IMR-90 (cell line): ENCODE measurements at regions not wholly inside any gene's neighbourhood (a gene's known extent, or its start where the extent isn't known, plus 50 kb on each side); places are given as distances from the start of the nearest gene placed in this dataset.

ENCODE experiments used
- BHLHE40 ChIP-seq: fragments of 150-350 bp; IDR thresholded peaks from 2 replicates; pipeline ENCODE4 v1.6.1; 2016; ENCODE audit warnings: mild to moderate bottlenecking, low read depth, low read length
- CEBPB ChIP-seq: IDR thresholded peaks from 2 replicates; pipeline ENCODE4 v1.6.1; 2012; ENCODE audit warnings: low read depth, low read length, improper control_type of control experiment
- ELK1 ChIP-seq: fragments of 150-350 bp; IDR thresholded peaks from 2 replicates; pipeline ENCODE4 v1.6.1; 2016; ENCODE audit warnings: low read depth, mild to moderate bottlenecking, low read length, moderate library complexity, borderline replicate concordance
- FOS ChIP-seq: fragments of 150-350 bp; IDR thresholded peaks from 2 replicates; pipeline ENCODE4 v1.6.1; 2016; ENCODE audit warnings: low read depth, low read length
- MAFK ChIP-seq: IDR thresholded peaks from 2 replicates; pipeline ENCODE4 v1.6.1; 2012; ENCODE audit warnings: low read depth, low read length, improper control_type of control experiment
- MAZ ChIP-seq: IDR thresholded peaks from 2 replicates; pipeline ENCODE4 v1.6.1; 2012; ENCODE audit warnings: low read depth, mild to moderate bottlenecking, low read length, improper control_type of control experiment, moderate library complexity, borderline replicate concordance
- POLR2A ChIP-seq: IDR thresholded peaks from 2 replicates; pipeline ENCODE4 v1.6.1; 2012; ENCODE audit warnings: mild to moderate bottlenecking, low read depth, low read length
- RAD21 ChIP-seq: IDR thresholded peaks from 2 replicates; pipeline ENCODE4 v1.6.1; 2012; ENCODE audit warnings: low read length, improper control_type of control experiment
- RCOR1 ChIP-seq: IDR thresholded peaks from 2 replicates; pipeline ENCODE4 v1.6.1; 2012; ENCODE audit warnings: mild to moderate bottlenecking, low read length, improper control_type of control experiment; ENCODE audit not compliant: insufficient replicate concordance
- RFX5 ChIP-seq: IDR thresholded peaks from 2 replicates; pipeline ENCODE4 v1.8.0; 2012; ENCODE audit warnings: low read depth, mild to moderate bottlenecking, low read length, moderate library complexity
- SMC3 ChIP-seq: fragments of 150-350 bp; IDR thresholded peaks from 2 replicates; pipeline ENCODE4 v1.6.1; 2016; ENCODE audit warnings: low read depth, mild to moderate bottlenecking, antibody characterized with exemption, low read length, moderate library complexity
- USF2 ChIP-seq: fragments of 150-350 bp; IDR thresholded peaks from 2 replicates; pipeline ENCODE4 v1.6.1; 2017; ENCODE audit warnings: mild to moderate bottlenecking, antibody characterized with exemption, low read length, low read depth
- TF ChIP-seq, protein P1 (sequence below): conservative IDR thresholded peaks from 2 replicates; pipeline ENCODE4 v1.5.1; 2012; ENCODE audit warnings: mild to moderate bottlenecking, low read depth, low read length, improper control_type of control experiment

- TF ChIP-seq POLR2A = no peak
- no peak for TF ChIP-seq RAD21
- TF ChIP-seq, protein P1, sequence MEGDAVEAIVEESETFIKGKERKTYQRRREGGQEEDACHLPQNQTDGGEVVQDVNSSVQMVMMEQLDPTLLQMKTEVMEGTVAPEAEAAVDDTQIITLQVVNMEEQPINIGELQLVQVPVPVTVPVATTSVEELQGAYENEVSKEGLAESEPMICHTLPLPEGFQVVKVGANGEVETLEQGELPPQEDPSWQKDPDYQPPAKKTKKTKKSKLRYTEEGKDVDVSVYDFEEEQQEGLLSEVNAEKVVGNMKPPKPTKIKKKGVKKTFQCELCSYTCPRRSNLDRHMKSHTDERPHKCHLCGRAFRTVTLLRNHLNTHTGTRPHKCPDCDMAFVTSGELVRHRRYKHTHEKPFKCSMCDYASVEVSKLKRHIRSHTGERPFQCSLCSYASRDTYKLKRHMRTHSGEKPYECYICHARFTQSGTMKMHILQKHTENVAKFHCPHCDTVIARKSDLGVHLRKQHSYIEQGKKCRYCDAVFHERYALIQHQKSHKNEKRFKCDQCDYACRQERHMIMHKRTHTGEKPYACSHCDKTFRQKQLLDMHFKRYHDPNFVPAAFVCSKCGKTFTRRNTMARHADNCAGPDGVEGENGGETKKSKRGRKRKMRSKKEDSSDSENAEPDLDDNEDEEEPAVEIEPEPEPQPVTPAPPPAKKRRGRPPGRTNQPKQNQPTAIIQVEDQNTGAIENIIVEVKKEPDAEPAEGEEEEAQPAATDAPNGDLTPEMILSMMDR = no peak
- no peak for TF ChIP-seq RFX5
- no peak for TF ChIP-seq CEBPB
- no peak for TF ChIP-seq BHLHE40
- no peak for TF ChIP-seq ELK1
- TF ChIP-seq SMC3 = no peak
- no peak for TF ChIP-seq FOS
- no peak for TF ChIP-seq MAFK
- no peak for TF ChIP-seq MAZ
- no peak for TF ChIP-seq RCOR1
- TF ChIP-seq USF2 = no peak
Measured at GRCh38 chr7:106372595-106373318, 88.0 kb upstream of the NAMPT start.
